Right renal cortex interstitium (tissue), 3 donors: ENCODE measurements at regions not wholly inside any gene's neighbourhood (a gene's known extent, or its start where the extent isn't known, plus 50 kb on each side); places are given as distances from the start of the nearest gene placed in this dataset.

Experiments
- DNase-seq, 3 donors: peaks; one replicate each; pipeline ENCODE4 v3.0.0-alpha.2; 2013; ENCODE audit warnings: low read depth in 3 of 3, low spot score in 2 of 3

DNA sequence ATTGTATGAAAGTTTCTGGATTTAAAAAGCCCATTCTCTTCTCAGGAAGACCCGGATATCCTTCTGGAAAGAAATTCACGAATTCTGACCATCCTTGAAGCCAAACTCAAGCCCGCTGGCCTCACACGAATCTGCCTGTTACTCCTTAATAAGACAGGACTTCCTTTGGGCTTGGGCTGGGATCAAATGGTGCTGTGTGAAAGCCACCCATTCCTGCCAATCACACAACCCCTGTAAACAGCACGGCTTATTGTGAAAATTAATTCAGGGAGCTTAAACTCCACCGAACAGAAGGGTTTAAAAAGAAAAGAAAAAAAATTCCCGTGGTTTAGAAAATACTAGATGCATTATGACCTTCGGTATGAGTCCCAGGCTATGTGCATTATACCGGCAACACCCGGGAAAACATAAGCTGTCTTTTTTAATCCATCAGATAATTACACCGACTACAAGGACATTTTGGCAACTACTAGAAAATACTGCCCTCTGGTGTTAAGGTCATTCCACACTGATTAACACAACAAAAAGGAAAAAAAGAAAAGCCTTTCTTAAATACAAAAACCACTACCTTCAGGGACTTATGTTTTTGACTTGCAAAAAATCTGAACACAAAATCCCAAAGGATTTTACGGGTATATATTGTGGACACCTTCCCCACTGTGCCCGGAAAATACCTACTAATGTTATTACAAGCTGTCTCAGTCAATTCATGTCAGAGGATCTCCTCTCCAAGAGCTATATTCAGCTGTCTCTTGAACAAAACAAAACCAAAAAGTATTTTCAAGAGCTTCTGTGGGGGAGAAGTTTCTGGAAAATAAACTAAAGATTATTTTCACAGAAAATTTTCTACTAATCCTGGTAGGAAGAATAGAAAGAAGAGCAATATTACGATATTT lies 76.0 kb upstream of the LSM14A start:
- peak in 1 of 3 donors; percentile 45 for DNase-seq

GRCh38 chr19:34104096-34104495 lies 68.2 kb upstream of the LSM14A start:
- DNase-seq: no peak

GRCh38 chr19:34104557-34104956 lies 67.7 kb upstream of the LSM14A start:
- DNase-seq: no peak

- DNase-seq: no peak
Observed at GRCh38 chr19:34109596-34109995, 62.7 kb upstream of the LSM14A start.

DNA sequence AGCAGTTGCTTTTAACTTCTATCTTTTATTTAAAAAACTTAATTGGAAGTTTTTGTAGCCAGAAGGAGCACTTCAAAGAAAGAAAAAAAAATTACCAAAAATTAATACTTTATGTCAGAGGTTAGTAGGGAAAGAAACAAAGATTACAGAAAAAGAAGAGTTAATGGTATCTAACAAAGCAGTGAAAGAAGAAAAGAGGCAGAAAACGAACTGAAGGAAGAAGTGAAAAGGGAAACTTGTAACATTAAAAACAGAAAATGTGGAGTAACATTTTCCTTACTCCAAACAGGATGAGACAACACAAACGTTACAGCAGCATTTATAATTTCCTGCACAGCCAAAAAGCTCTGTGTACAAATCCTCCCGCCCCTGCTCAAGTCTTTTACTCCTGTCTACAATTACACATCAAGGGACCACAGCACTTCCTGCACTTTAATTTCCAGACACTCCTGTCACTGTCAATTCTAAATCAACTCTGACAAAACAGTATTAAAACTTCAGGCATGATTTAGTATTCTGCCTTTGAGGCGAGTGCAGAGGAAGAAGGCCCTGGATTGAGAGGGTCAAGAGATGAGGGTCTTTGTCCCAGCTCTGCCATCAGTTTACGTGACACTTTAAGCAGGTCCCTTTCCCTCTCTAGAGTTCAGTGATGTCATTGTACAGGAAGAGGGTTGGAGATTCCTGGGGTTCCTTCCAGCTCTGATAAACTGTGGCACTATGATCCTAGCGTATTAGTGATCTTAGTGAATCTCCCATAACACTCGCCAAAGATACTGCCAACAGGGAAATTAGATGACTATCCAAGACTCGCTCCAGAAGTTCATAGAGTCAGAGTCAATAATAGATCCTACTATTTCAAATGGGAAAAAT lies 53.2 kb upstream of the LSM14A start:
- peak; percentile 45 to 77 (median 61) for DNase-seq

GRCh38 chr19:34120141-34120540 lies 52.2 kb upstream of the LSM14A start:
- DNase-seq: no peak

- DNase-seq: no peak
Observed at GRCh38 chr19:34120846-34121639, 51.3 kb upstream of the LSM14A start.
